ENCODE measurements at regions not wholly inside any gene's neighbourhood (a gene's known extent, or its start where the extent isn't known, plus 50 kb on each side); places are given as distances from the start of the nearest gene placed in this dataset.

DNA sequence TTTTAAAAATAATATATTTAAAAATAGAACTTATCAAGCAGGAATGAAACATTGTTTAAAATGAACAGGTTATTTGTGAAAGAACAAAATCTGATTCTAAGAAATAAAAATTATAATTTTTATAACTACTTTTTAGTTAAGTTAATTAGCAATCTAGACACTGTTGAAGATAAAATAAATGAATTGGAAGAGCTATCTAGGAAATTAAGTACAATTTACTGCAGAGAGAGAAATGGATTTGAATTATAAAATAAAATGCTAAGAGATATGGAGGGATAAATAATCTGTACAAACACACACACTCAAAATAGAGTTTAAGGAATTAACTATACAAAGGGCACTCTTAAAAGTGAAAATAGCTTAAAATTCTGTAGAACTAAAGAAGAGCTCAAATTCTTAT, 1123.1 kb downstream of the PLA2G4A start:
- no peak overlapping the region for H3K27ac ChIP-seq (ENCODE audit: low read length)
- peaks cover 2% of the 10 kb centered on the region for H3K9me3 ChIP-seq (ENCODE audit: insufficient read depth, low read length, severe bottlenecking)
- no peak overlapping the region for H3K4me3 ChIP-seq (ENCODE audit: low read depth in 1 of 2, low read length in 2 of 2)
- H3K79me2 ChIP-seq (ENCODE audit: insufficient read depth, low read length) = no peaks in the 10 kb centered on the region
- no peaks in the 10 kb centered on the region for H3K36me3 ChIP-seq (ENCODE audit: insufficient read depth, low read length)
- no peak for TF ChIP-seq EZH2 (IDR thresholded peaks at IDR 0.05; ENCODE audit: borderline replicate concordance, low read depth, low read length, severe bottlenecking)
- TF ChIP-seq, protein P1, sequence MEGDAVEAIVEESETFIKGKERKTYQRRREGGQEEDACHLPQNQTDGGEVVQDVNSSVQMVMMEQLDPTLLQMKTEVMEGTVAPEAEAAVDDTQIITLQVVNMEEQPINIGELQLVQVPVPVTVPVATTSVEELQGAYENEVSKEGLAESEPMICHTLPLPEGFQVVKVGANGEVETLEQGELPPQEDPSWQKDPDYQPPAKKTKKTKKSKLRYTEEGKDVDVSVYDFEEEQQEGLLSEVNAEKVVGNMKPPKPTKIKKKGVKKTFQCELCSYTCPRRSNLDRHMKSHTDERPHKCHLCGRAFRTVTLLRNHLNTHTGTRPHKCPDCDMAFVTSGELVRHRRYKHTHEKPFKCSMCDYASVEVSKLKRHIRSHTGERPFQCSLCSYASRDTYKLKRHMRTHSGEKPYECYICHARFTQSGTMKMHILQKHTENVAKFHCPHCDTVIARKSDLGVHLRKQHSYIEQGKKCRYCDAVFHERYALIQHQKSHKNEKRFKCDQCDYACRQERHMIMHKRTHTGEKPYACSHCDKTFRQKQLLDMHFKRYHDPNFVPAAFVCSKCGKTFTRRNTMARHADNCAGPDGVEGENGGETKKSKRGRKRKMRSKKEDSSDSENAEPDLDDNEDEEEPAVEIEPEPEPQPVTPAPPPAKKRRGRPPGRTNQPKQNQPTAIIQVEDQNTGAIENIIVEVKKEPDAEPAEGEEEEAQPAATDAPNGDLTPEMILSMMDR (IDR thresholded peaks at IDR 0.05; ENCODE audit: borderline replicate concordance, extremely low read depth, low read length, poor library complexity, severe bottlenecking) = no peak
- no peak for DNase-seq
- no peak for ATAC-seq (ENCODE audit: insufficient read depth, low read depth)
- H4K20me1 ChIP-seq (ENCODE audit: insufficient read depth, low read length) = no peaks in the 10 kb centered on the region
- H3K9ac ChIP-seq (ENCODE audit: low read depth, low read length) = no peak overlapping the region
- no peak overlapping the region for H3K4me2 ChIP-seq (ENCODE audit: insufficient read depth, low read length)
- H2AFZ ChIP-seq (ENCODE audit: low read depth, low read length) = no peak overlapping the region
- no peaks in the 10 kb centered on the region for H3K4me1 ChIP-seq (ENCODE audit: insufficient read depth, low read length)
- H3K27me3 ChIP-seq (ENCODE audit: insufficient read depth, low read length, poor library complexity) = no peaks in the 10 kb centered on the region

DNA sequence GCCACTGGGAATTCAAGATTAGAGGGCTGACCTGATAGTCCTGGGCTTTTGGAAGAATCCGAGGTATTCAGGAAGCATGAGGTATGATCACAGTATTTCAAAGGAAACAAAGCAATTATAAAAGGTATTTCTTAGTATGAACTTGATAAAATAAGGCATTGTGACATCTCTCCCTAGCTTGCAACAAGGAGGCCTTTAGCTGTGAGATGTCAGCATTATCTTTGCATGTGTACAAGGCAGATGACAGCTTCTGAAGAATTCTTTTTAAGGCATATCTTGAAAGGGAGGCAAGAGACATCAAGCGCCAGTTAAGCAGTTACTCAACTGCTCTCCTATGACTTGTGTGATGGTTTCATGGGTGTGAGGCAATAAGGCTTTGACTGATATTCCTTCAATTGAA, 1123.7 kb downstream of the PLA2G4A start:
- no peaks in the 10 kb centered on the region for H3K36me3 ChIP-seq (ENCODE audit: insufficient read depth, low read length)
- no peak overlapping the region for H3K9ac ChIP-seq (ENCODE audit: low read depth, low read length)
- no peaks in the 10 kb centered on the region for H3K27me3 ChIP-seq (ENCODE audit: insufficient read depth, low read length, poor library complexity)
- DNase-seq = no peak
- no peak overlapping the region for H3K4me3 ChIP-seq (ENCODE audit: low read depth in 1 of 2, low read length in 2 of 2)
- H3K9me3 ChIP-seq (ENCODE audit: insufficient read depth, low read length, severe bottlenecking) = peaks cover 2% of the 10 kb centered on the region
- TF ChIP-seq, protein P1 (IDR thresholded peaks at IDR 0.05; ENCODE audit: borderline replicate concordance, extremely low read depth, low read length, poor library complexity, severe bottlenecking) = no peak
- TF ChIP-seq EZH2 (IDR thresholded peaks at IDR 0.05; ENCODE audit: borderline replicate concordance, low read depth, low read length, severe bottlenecking) = no peak
- no peak overlapping the region for H3K4me2 ChIP-seq (ENCODE audit: insufficient read depth, low read length)
- H3K4me1 ChIP-seq (ENCODE audit: insufficient read depth, low read length) = no peaks in the 10 kb centered on the region
- no peak overlapping the region for H2AFZ ChIP-seq (ENCODE audit: low read depth, low read length)
- H4K20me1 ChIP-seq (ENCODE audit: insufficient read depth, low read length) = no peaks in the 10 kb centered on the region
- no peak for ATAC-seq (ENCODE audit: insufficient read depth, low read depth)
- no peaks in the 10 kb centered on the region for H3K79me2 ChIP-seq (ENCODE audit: insufficient read depth, low read length)
- no peak overlapping the region for H3K27ac ChIP-seq (ENCODE audit: low read length)

DNA sequence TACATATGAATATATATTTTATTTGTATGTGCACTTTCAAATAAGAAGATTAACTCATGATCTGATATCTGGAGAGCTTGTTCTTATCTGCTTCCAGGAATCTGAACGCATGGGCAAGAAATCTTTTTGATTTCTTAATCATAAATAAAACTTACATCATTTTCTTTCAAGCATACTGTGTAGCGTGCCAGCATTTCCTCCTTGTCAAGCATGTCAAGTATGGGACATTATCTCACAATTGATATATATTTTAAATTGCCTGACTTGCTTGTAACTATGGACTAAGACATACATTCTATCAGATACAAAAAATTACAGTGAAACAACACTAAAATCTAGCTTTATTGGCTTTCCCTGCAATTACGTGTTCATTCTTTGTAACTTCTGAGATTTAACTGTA, 1128.2 kb downstream of the PLA2G4A start:
- Histone ChIP-seq H3K4me1 (ENCODE audit: insufficient read depth, low read length) (no peaks in the 10 kb centered on the region), H3K27me3 (ENCODE audit: insufficient read depth, low read length, poor library complexity) (no peaks in the 10 kb centered on the region), H3K79me2 (ENCODE audit: insufficient read depth, low read length) (no peaks in the 10 kb centered on the region), H3K4me3 (ENCODE audit: low read depth in 1 of 2, low read length in 2 of 2) (no peak overlapping the region), H2AFZ (ENCODE audit: low read depth, low read length) (no peak overlapping the region), H3K36me3 (ENCODE audit: insufficient read depth, low read length) (no peaks in the 10 kb centered on the region), H3K27ac (ENCODE audit: low read length) (no peak overlapping the region), H3K9ac (ENCODE audit: low read depth, low read length) (no peak overlapping the region), H3K4me2 (ENCODE audit: insufficient read depth, low read length) (no peak overlapping the region), H4K20me1 (ENCODE audit: insufficient read depth, low read length) (no peaks in the 10 kb centered on the region), H3K9me3 (ENCODE audit: insufficient read depth, low read length, severe bottlenecking) (no peaks in the 10 kb centered on the region)
- no peak for ATAC-seq (ENCODE audit: insufficient read depth, low read depth)
- DNase-seq = no peak
- TF ChIP-seq, protein P1 (IDR thresholded peaks at IDR 0.05; ENCODE audit: borderline replicate concordance, extremely low read depth, low read length, poor library complexity, severe bottlenecking) = no peak
- TF ChIP-seq EZH2 (IDR thresholded peaks at IDR 0.05; ENCODE audit: borderline replicate concordance, low read depth, low read length, severe bottlenecking) = no peak

DNA sequence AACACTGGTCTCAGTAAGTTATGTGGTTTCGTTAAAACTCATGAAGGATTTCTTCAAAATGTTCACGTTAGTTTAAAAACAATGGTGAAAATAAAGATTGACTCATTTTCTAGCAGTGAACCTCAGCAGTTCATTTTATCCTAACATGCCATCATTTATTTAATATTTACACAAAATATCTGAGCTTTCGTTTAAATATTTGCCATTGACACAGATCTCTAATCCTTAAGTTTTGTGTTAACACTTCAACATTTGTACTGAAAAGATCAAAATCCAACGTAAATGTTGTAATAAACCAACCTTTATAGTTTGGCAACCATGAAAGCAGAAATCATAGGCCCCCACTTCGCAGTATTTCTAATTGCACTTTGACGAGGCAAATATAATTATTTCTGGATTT, 1129.5 kb downstream of the PLA2G4A start:
- ATAC-seq (ENCODE audit: insufficient read depth, low read depth) = no peak
- Histone ChIP-seq H3K9ac (ENCODE audit: low read depth, low read length) (no peak overlapping the region), H2AFZ (ENCODE audit: low read depth, low read length) (no peak overlapping the region), H3K4me1 (ENCODE audit: insufficient read depth, low read length) (no peaks in the 10 kb centered on the region), H3K79me2 (ENCODE audit: insufficient read depth, low read length) (no peaks in the 10 kb centered on the region), H3K27ac (ENCODE audit: low read length) (no peak overlapping the region), H3K4me2 (ENCODE audit: insufficient read depth, low read length) (no peak overlapping the region), H3K9me3 (ENCODE audit: insufficient read depth, low read length, severe bottlenecking) (no peaks in the 10 kb centered on the region), H3K36me3 (ENCODE audit: insufficient read depth, low read length) (no peaks in the 10 kb centered on the region), H3K27me3 (ENCODE audit: insufficient read depth, low read length, poor library complexity) (no peaks in the 10 kb centered on the region), H3K4me3 (ENCODE audit: low read depth in 1 of 2, low read length in 2 of 2) (no peak overlapping the region), H4K20me1 (ENCODE audit: insufficient read depth, low read length) (no peaks in the 10 kb centered on the region)
- no peak for TF ChIP-seq EZH2 (IDR thresholded peaks at IDR 0.05; ENCODE audit: borderline replicate concordance, low read depth, low read length, severe bottlenecking)
- TF ChIP-seq, protein P1 (IDR thresholded peaks at IDR 0.05; ENCODE audit: borderline replicate concordance, extremely low read depth, low read length, poor library complexity, severe bottlenecking) = no peak
- no peak for DNase-seq
